ENCODE measurements at regions not wholly inside any gene's neighbourhood (a gene's known extent, or its start where the extent isn't known, plus 50 kb on each side); places are given as distances from the start of the nearest gene placed in this dataset.

DNA sequence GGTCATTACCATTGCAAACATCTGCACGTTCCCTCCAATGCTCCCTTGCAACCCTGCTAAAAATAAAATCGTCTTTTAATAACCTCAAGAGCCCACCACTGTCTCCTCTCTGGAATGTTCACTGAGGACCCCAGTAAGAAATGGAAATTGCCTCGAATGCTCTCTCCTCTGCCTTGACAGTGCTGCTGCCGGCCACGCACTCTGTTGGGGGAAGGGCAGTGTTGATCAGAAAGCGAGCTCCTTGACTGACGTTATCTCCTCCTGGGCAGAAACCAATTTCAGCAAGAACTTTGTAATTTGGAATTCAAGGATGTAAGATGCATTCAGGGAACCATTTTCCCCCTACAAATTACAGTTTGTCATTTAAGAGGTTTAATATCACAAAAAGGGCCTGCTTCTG lies 718.5 kb downstream of the UQCRFS1 start:
- no peak overlapping the region for H3K27ac ChIP-seq (ENCODE audit: poor library complexity, severe bottlenecking)

DNA sequence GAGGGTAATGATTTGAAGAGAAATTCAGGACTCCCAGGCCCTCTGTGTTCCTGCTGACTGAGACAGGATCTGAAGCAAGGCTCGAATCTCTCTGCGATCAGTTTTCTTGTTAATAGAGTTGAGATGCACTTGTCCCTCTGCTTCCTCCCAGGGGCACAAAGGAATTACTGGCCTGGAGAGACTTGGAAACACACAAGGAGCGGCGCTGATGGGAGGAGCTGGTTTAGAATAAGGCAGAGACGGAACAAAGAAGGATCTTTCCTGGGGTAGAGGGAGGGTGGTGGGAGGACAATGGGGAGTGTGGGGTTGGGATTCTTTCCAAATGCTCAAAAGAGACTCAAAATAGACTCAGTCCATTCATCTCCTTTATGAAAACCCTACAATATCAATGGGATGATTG lies 719.1 kb downstream of the UQCRFS1 start:
- no peaks in the 10 kb centered on the region for H3K4me1 ChIP-seq (ENCODE audit: insufficient read depth, poor library complexity, severe bottlenecking)
- H3K9me3 ChIP-seq (ENCODE audit: severe bottlenecking), result no peaks in the 10 kb centered on the region
- no peak for DNase-seq (ENCODE audit: low spot score)
- TF ChIP-seq, protein P1, sequence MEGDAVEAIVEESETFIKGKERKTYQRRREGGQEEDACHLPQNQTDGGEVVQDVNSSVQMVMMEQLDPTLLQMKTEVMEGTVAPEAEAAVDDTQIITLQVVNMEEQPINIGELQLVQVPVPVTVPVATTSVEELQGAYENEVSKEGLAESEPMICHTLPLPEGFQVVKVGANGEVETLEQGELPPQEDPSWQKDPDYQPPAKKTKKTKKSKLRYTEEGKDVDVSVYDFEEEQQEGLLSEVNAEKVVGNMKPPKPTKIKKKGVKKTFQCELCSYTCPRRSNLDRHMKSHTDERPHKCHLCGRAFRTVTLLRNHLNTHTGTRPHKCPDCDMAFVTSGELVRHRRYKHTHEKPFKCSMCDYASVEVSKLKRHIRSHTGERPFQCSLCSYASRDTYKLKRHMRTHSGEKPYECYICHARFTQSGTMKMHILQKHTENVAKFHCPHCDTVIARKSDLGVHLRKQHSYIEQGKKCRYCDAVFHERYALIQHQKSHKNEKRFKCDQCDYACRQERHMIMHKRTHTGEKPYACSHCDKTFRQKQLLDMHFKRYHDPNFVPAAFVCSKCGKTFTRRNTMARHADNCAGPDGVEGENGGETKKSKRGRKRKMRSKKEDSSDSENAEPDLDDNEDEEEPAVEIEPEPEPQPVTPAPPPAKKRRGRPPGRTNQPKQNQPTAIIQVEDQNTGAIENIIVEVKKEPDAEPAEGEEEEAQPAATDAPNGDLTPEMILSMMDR (IDR thresholded peaks at IDR 0.05; ENCODE audit: poor library complexity, severe bottlenecking), result no peak
- no peaks in the 10 kb centered on the region for H3K36me3 ChIP-seq (ENCODE audit: low read depth)
- no peaks in the 10 kb centered on the region for H3K27me3 ChIP-seq (ENCODE audit: insufficient read depth, poor library complexity, severe bottlenecking)
- H3K27ac ChIP-seq (ENCODE audit: poor library complexity, severe bottlenecking), result no peak overlapping the region
- no peak overlapping the region for H3K4me3 ChIP-seq (ENCODE audit: severe bottlenecking)
- ATAC-seq (ENCODE audit: low read depth), result no peak

More for the DNA sequence above, 718.5 kb downstream of the UQCRFS1 start:
- no peak overlapping the region for H3K4me3 ChIP-seq (ENCODE audit: severe bottlenecking)
- no peaks in the 10 kb centered on the region for H3K4me1 ChIP-seq (ENCODE audit: insufficient read depth, poor library complexity, severe bottlenecking)
- TF ChIP-seq, protein P1 (IDR thresholded peaks at IDR 0.05; ENCODE audit: poor library complexity, severe bottlenecking), result no peak
- no peaks in the 10 kb centered on the region for H3K9me3 ChIP-seq (ENCODE audit: severe bottlenecking)
- ATAC-seq (ENCODE audit: low read depth), result no peak
- DNase-seq (ENCODE audit: low spot score), result no peak
- H3K36me3 ChIP-seq (ENCODE audit: low read depth), result no peaks in the 10 kb centered on the region
- no peaks in the 10 kb centered on the region for H3K27me3 ChIP-seq (ENCODE audit: insufficient read depth, poor library complexity, severe bottlenecking)

DNA sequence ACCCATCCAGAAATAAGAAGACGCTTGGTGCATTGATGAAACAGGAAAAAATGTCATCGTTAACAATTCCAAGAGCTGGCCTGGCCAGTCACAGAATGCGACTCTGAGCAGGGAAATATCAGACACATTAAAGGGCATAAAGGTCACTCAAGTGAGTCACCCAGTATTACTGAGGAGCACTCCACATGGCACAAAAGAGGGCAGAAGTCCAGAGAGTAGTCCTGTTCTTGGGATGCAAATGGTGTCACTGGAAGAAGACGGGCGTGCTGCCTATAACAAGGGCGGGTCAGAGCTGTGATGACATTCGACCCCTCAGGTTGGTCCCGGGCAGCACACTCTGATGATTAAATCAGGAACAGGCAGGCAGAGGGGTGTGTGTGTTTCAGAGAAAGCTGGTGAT lies 720.3 kb downstream of the UQCRFS1 start:
- H3K4me1 ChIP-seq (ENCODE audit: insufficient read depth, poor library complexity, severe bottlenecking), result no peaks in the 10 kb centered on the region
- H3K27ac ChIP-seq (ENCODE audit: poor library complexity, severe bottlenecking), result no peak overlapping the region
- no peak overlapping the region for H3K4me3 ChIP-seq (ENCODE audit: severe bottlenecking)
- DNase-seq (ENCODE audit: low spot score), result no peak
- TF ChIP-seq, protein P1 (IDR thresholded peaks at IDR 0.05; ENCODE audit: poor library complexity, severe bottlenecking), result no peak
- no peaks in the 10 kb centered on the region for H3K9me3 ChIP-seq (ENCODE audit: severe bottlenecking)
- H3K36me3 ChIP-seq (ENCODE audit: low read depth), result no peaks in the 10 kb centered on the region
- no peak for ATAC-seq (ENCODE audit: low read depth)
- H3K27me3 ChIP-seq (ENCODE audit: insufficient read depth, poor library complexity, severe bottlenecking), result no peaks in the 10 kb centered on the region

DNA sequence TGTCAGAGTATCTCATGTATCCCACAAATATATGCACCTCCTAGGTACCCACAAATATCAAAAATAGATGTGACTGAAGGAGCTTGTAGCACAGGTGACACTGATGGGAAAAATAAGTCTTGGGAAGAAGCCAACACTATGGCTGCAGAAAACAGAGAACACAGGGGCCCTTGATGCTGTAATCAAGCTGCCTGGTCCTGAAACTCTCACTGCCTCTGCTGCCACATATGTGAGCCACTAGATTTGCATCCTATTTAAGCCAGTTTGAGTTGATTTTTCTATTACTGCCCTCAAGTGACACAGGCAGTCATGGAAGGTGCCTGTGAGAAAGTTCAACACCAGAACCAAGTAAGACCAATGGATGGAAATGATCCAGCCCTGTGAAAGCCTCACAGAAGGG lies 720.8 kb downstream of the UQCRFS1 start:
- no peaks in the 10 kb centered on the region for H3K36me3 ChIP-seq (ENCODE audit: low read depth)
- TF ChIP-seq, protein P1 (IDR thresholded peaks at IDR 0.05; ENCODE audit: poor library complexity, severe bottlenecking), result no peak
- H3K9me3 ChIP-seq (ENCODE audit: severe bottlenecking), result no peaks in the 10 kb centered on the region
- DNase-seq (ENCODE audit: low spot score) (no peak), ATAC-seq (ENCODE audit: low read depth) (no peak)
- H3K4me3 ChIP-seq (ENCODE audit: severe bottlenecking), result no peak overlapping the region
- no peaks in the 10 kb centered on the region for H3K27me3 ChIP-seq (ENCODE audit: insufficient read depth, poor library complexity, severe bottlenecking)
- H3K27ac ChIP-seq (ENCODE audit: poor library complexity, severe bottlenecking), result no peak overlapping the region
- H3K4me1 ChIP-seq (ENCODE audit: insufficient read depth, poor library complexity, severe bottlenecking), result no peaks in the 10 kb centered on the region

DNA sequence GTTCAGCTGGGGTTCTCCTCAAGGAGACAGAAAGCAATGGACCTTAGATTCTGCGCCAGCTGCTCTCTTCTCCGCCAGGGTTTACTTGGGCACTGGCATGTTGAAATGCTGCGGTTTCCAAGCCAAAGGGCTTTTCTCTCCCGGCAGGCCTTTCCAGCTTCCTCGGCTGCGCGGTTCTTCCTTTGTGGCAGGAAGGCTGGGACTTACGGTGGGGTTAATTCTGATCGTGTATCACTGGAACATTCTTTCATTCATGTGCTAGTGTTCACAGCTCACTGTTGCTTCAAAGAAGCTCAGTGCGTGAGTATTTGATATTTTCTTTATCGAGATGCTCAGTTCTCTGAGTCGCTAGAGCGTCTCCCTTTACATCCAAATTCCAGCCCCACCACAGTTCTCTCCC lies 723.2 kb downstream of the UQCRFS1 start:
- no peak for DNase-seq (ENCODE audit: low spot score)
- Histone ChIP-seq H3K27me3 (ENCODE audit: insufficient read depth, poor library complexity, severe bottlenecking) (no peaks in the 10 kb centered on the region), H3K9me3 (ENCODE audit: severe bottlenecking) (no peaks in the 10 kb centered on the region), H3K4me3 (ENCODE audit: severe bottlenecking) (no peak overlapping the region), H3K27ac (ENCODE audit: poor library complexity, severe bottlenecking) (no peak overlapping the region), H3K4me1 (ENCODE audit: insufficient read depth, poor library complexity, severe bottlenecking) (no peaks in the 10 kb centered on the region), H3K36me3 (ENCODE audit: low read depth) (no peaks in the 10 kb centered on the region)
- ATAC-seq (ENCODE audit: low read depth), result no peak
- TF ChIP-seq, protein P1 (IDR thresholded peaks at IDR 0.05; ENCODE audit: poor library complexity, severe bottlenecking), result no peak
